GM18526 (cell line): ENCODE measurements at regions not wholly inside any gene's neighbourhood (a gene's known extent, or its start where the extent isn't known, plus 50 kb on each side); places are given as distances from the start of the nearest gene placed in this dataset.

Experiments used
- POLR2A ChIP-seq: IDR thresholded peaks from 3 replicates; pipeline ENCODE4 v1.6.1; 2011; ENCODE audit not compliant: insufficient read length; ENCODE audit errors: extremely low read depth

GRCh38 chr20:53708129-53708968, 114.7 kb upstream of the ZNF217 start:
- no peak for TF ChIP-seq POLR2A

GRCh38 chr20:53707371-53708055, 113.9 kb upstream of the ZNF217 start:
- no peak for TF ChIP-seq POLR2A

- TF ChIP-seq POLR2A: no peak
Measured at GRCh38 chr20:53706466-53707370, 113.1 kb upstream of the ZNF217 start.

GRCh38 chr20:53706008-53706465, 112.4 kb upstream of the ZNF217 start:
- no peak for TF ChIP-seq POLR2A

- no peak for TF ChIP-seq POLR2A
Measured at GRCh38 chr20:53702617-53703016, 109.0 kb upstream of the ZNF217 start.

- TF ChIP-seq POLR2A: no peak
Measured at GRCh38 chr20:53699906-53700305, 106.3 kb upstream of the ZNF217 start.

- TF ChIP-seq POLR2A: no peak
Measured at GRCh38 chr20:53699085-53699674, 105.5 kb upstream of the ZNF217 start.

GRCh38 chr20:53698371-53698978, 104.8 kb upstream of the ZNF217 start:
- TF ChIP-seq POLR2A: no peak

GRCh38 chr20:53695797-53696527, 102.3 kb upstream of the ZNF217 start:
- no peak for TF ChIP-seq POLR2A

- no peak for TF ChIP-seq POLR2A
Measured at GRCh38 chr20:53693262-53693871, 99.7 kb upstream of the ZNF217 start.

GRCh38 chr20:53692465-53693067, 98.9 kb upstream of the ZNF217 start:
- TF ChIP-seq POLR2A: no peak

GRCh38 chr20:53691811-53692192, 98.2 kb upstream of the ZNF217 start:
- TF ChIP-seq POLR2A: no peak

GRCh38 chr20:53691060-53691810, 97.6 kb upstream of the ZNF217 start:
- no peak for TF ChIP-seq POLR2A

GRCh38 chr20:53688085-53688484, 94.4 kb upstream of the ZNF217 start:
- TF ChIP-seq POLR2A: no peak
